Esophagus muscularis mucosa (tissue), 3 donors: ENCODE measurements at regions not wholly inside any gene's neighbourhood (a gene's known extent, or its start where the extent isn't known, plus 50 kb on each side); places are given as distances from the start of the nearest gene placed in this dataset.

Experiments
- CTCF ChIP-seq, 3 experiments: fragments of 200-600 bp in 2 of 3; fragments of 450-650 bp in 1 of 3; sonication (generic) in 2 of 3; IDR thresholded peaks; one replicate each; pipeline ENCODE4 v1.5.1; 2017 to 2019; ENCODE audit warnings: antibody characterized with exemption in 3 of 3, mild to moderate bottlenecking in 2 of 3, moderate library complexity in 1 of 3
- POLR2A ChIP-seq: fragments of 450-650 bp; IDR thresholded peaks from one replicate; pipeline ENCODE4 v1.6.1; 2017; ENCODE audit warnings: antibody characterized with exemption, moderate library complexity, mild to moderate bottlenecking, low read depth
- POLR2AphosphoS5 ChIP-seq, 2 donors: sonication (generic); formaldehyde crosslinking; IDR thresholded peaks; one replicate each; pipeline ENCODE4 v1.6.1; 2017; ENCODE audit warnings: antibody characterized with exemption in 2 of 2

GRCh38 chr10:5293691-5294550 lies 70.8 kb upstream of the UCN3 start:
- no peak for TF ChIP-seq POLR2A
- TF ChIP-seq CTCF (IDR thresholded peaks at IDR 0.05), result peak in 1 of 3 experiments; percentile 35
- no peak for TF ChIP-seq POLR2AphosphoS5 (IDR thresholded peaks at IDR 0.05)
